Embryonic facial prominence (tissue), 1 donor: ENCODE measurements at regions not wholly inside any gene's neighbourhood (a gene's known extent, or its start where the extent isn't known, plus 50 kb on each side); places are given as distances from the start of the nearest gene placed in this dataset.
A peak's percentile ranks its signal among the peaks of the same experiment; 100 is the strongest.
"Not testable (repeated sequence)": the region's sequence is repeated elsewhere in the genome, so short reads cannot be mapped to it uniquely, and the experiment has no call there.

Experiments
- DNase-seq: peaks from one replicate; pipeline ENCODE4 v3.0.0-alpha.2; 2016; ENCODE audit errors: extremely low spot score

DNA sequence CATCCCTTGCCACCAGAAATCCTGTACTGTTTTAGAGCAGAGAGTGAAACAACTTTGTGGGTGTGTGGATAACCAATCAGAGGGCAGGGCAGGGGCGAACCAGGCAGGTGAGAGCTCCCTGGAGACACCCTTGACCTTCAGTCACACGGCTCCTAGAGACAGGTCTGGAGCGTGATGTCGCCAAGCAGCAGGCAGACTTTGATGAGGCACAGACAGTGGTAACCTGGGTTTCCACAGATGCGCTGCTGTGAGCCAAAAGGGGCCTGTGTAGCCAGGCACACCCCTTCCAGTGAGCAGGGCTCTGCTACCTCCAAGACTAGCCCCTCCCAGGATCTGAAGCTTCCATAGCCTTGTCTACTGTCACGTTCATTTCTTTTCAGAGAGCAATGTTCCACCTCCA lies 317.8 kb upstream of the ADCY2 start:
- DNase-seq = no peak

DNA sequence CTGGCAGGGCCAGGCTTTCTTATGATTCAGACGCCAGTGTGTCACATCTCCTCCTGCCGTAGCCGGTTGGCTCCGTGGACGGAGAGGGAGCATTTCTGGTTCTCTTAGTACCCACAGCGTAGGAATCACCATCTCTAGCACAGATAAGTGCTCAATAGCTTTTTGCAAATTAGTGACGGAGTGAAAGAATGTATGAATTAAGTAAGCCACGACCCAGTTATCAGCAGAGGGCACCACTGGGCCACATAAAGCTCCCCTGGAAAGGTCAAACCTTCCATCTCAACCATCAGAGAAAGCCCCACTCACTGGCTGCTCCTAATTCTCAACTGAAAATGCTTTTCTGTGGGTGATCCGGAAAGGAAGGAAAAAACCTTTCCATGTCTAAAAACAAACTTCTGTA lies 317.0 kb upstream of the ADCY2 start:
- no peak for DNase-seq

DNA sequence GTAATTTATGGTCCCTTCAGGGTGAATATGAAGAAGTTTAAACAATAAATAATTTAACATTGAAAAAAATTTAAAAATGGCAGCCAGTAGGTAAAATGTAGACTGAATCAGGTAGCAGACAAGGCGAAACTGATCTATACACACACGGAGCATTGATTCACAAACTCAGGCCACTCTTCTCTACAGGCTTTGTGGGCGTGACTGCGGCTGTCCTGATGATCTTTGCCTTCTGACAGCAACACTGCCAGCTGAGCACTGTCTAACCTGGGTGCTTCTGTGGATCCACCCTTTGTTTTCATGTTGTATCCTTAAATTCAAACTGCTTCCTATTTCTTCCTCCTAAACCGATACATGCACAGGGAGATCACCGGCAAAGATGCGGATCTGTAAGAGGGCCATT lies 315.4 kb upstream of the ADCY2 start:
- no peak for DNase-seq

DNA sequence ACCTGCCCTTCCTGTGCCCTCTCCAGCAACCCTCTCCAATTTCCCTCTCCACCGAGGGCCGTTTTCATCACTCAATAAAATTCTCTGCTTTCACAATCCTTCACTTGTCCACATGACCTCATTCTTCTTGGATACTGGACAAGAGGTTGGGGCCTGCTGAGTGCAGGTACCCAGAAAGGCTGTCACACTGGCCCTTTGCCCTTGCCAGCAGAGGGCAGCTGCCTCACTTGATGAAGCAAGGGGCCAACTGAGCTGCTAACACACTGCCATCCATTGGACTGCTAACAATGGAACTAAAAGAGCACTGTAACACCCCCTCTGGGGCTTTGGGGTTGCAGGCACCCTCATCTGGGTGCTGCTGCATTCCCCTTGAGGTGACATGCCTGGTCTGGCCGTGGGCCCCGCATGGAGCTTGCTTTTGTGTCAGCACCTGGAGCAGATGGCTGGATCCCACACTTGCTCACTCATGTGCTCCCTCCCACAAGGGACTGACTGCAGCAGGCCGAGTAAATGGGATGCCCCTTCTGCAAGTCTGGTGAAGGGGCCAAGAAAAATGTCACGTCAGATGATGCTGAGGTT lies 308.1 kb upstream of the ADCY2 start:
- DNase-seq = no peak

DNA sequence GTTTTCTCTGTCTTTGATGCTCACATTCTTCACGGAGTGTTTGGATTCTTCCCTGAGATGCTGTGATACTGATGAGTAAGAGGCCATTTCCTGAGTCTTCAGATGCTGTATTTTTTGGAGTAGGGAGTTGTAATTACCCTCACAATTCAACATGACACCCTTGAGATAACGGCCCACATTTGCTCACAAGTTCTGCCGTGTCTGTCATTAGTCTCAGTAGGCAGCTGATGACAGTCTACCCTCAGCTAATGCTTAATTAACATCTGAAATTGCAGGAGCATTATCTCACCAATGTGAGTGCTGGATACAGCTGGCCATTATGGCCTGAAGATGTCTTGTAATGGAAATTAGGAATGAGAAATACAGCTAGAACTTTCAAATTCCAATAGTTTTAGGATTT lies 307.1 kb upstream of the ADCY2 start:
- DNase-seq = no peak

DNA sequence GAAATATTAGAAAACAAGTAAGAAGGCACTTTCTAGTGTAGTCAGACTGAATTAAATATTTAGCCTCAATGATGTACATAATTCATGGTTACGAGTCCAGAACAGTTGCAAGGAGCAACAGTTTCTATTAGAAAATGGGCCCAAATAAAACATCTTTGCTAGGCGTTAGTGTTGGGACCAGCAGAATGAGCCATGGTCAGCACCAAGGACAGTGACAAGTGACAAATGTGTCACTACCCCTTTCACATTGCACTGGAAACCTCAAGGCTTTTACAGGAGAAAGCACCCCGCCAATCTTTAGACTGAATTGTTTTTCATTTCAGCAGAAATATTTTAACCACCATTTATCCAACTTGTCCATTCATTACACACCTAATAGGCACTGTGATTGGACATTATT lies 301.3 kb upstream of the ADCY2 start:
- no peak for DNase-seq

DNA sequence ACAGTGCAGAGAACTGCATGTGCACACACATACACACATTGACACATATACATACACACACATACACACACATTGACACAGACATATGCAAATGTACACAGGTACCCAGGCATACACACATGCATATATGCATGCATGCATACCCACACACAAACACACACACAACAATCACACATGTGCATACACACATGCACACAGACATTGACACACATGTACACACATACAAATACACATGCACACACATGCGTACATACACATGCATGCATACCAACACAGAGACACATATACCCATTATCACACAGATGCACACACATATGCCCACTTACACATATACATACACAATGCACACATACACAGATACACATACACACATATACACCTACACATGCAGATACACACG lies 299.6 kb upstream of the ADCY2 start:
- no peak for DNase-seq

DNA sequence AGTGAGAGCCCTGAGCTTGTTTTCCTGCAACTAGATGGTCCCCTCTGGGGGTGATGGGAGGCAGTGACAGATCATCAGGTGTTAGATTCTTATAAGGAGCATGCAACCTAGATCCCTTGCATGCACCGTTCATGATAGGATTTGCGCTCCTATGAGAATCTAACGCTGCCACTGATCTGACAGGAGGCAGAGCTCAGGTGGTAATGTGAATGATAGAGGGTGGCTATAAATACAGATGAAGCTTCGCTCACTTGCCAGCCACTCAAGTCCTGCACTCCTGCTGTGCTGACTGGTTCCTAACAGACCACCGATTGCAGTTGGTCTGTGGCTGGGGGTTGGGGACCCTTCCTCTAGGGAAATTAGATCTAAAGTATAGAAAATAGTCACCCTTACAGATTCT lies 290.6 kb upstream of the ADCY2 start:
- no peak for DNase-seq

DNA sequence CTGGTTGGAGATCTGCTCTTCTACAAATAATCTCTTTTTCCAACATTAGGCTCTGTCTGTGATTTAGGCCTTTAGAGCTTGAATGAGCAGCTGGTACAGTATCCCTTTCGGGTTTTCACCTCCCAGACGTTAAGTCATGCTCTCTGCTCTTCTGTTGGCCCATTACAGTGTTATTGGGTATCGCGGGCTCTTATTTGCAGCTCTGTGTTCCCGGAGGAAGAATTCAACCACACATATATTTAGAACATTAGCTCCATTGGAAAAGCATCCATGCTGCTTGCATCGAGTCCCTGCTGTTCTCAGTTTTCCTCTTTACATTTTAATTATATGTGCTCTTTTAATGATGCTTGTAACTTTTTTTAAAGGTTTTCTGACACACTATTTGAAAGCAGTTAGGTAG lies 278.0 kb upstream of the ADCY2 start:
- DNase-seq = no peak

DNA sequence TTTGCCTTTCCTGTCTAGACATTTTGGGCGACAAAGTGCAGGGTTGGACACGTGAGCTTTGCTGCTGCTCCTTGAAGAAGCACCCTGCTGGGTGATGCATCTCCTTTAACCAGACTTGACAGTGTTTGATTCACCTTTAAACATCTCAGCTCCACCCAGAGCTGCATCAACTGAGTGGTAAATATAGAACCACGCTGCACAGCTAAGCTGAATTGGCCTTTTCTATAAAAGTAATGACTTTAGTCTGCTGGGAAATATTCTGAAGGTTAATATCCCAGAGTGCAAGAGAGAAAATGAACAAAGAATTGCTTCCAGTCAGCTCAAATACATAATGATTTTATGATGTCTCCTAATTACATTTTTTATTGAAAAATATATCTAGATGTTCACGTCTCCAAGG lies 264.3 kb upstream of the ADCY2 start:
- no peak for DNase-seq

DNA sequence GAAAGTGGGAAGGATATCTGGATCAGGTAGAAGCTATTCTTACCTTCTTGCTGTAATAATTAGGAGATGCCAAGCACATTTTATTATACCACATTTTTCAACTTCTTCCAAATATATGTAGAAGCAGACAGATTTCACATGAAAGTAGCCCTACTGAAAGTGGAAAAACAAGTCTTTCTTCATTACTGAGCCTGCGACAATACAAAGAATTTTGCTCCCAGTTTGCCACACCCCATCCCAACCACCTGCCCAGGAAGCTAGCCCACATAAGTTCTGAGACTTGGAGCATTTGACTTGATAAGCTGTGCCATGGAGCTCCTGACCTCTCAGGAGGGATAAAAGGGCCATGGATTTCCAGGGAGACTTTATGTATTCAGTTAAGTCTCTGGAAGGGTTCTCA lies 249.1 kb upstream of the ADCY2 start:
- no peak for DNase-seq

DNA sequence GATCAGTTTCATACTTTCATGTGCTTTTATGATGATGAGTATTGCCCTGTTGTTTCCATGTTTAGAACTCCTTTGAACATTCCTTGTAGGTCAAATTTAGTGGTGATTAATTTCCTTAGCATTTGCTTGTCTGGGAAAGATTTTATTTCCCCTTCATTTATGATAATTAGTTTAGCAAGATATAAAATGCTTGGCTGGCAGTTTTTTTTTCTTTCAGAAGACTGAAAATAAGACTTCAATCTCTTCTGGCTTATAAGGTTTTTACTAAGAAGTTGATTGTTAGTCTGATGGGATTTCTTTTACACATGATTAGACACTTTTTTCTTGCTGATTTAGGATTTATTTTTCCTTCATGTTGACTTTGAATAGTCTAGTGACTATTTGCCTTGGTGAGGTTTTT lies 238.9 kb upstream of the ADCY2 start:
- no peak for DNase-seq

DNA sequence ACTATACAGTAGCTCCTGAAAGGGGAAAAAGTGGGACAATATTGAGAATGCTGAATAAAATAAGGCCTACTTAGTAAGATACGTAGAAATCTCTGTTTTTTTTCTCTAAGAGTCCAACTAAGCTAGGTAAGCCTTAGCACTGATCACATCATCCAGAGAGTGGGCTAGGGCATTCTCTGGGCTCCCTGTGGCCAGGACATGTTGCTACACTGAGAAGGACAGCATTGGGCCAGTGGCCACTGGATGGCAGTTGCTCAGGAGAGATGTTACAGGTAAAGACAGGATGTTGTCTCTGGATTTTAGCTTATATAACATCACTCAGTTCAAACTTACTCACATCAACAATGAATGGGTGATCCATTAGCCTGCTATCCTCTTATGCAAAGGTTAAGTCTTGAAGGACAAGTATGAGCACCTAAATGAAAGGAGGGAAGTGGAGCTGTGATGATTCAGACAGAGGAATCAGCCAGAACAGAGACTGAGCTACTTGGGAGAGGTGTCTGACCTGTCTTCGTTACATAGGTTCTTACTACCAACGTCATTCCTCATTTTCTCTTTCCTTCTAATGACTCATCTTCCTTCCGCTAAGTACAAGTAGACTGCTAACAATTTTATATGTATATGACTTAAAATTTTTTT lies 226.6 kb upstream of the ADCY2 start:
- DNase-seq = no peak

DNA sequence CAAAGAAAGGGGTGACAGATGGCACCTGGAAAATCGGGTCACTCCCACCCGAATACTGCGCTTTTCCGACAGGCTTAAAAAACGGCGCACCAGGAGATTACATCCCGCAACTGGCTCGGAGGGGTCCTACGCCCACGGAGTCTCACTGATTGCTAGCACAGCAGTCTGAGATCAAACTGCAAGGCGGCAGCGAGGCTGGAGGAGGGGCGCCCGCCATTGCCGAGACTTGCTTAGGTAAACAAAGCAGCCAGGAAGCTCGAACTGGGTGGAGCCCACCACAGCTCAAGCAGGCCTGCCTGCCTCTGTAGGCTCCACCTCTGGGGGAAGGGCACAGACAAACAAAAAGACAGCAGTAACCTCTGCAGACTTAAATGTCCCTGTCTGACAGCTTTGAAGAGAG lies 225.2 kb upstream of the ADCY2 start:
- DNase-seq = not testable (repeated sequence)

DNA sequence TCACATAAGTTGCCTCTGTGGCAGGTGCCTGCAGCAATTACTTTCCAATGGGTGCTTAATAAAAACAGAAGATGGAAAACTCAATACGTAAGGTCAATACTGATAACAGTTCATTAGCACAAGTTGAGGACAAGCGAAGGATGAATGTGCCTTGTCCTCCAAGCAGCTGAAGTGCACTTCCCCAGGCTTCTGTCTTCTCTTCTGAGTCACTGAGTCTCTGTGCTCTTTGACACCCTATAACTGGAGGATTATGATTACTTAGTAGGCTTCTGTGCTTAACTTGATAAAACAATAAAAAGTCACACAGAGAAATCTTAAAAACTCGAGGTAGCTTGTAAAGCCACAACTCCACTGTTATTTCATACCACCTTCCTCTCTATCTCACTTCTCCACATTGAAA lies 216.6 kb upstream of the ADCY2 start:
- DNase-seq = no peak

DNA sequence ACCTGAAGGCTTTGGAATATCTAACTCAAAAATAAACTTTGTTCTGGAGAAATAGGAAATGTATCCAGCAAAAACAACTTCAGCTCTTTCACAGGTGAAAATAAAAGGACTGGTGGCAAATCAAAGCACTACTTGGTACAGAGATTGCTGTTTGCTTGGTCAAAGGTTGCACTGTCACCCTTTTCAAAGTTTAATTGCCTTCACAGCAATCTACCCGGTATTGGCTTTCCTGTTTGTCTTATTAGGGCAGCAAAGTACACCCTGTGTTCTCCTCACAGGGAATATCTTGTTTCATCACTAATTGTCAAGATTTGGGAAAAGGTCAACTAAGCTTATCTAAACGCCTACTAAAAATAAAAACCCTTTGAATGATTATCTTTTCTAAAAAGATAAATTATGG lies 214.1 kb upstream of the ADCY2 start:
- DNase-seq = no peak

DNA sequence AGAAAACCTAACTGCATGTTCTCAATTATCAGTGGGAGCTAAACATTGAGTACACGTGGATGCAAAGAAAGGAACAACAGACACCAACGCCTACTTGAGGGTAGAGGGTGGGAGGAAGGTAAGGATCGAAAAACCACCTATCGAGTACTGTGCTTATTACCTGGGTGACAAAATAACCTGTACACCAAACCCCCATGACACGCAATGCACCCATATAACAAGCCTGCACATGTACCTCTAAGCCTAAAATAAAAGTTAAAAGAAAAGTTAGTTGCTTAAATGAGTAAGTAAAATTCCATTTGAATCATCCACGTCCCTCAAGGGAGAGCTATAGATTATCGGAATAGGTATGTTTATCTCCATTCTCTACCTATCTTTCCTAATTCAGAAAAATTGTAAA lies 210.2 kb upstream of the ADCY2 start:
- no peak for DNase-seq

DNA sequence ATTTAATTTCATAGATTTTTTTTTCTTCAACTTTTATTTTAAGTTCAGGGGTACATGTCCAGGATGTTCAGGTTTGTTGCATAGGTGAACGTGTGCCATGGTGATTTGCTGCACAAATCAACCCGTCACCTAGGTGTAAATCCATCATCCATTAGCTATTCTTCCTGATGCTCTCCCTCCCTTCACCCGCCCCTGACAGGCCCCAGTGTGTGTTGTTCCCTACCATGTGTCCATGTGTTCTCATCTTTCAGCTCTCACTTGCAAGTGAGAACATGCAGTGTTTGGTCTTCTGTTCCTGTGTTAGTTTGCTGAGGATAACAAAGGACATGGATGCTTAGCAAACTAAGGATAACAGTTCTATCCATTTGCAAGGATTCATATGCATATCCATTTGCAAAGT lies 209.1 kb upstream of the ADCY2 start:
- peak; percentile 5 for DNase-seq

DNA sequence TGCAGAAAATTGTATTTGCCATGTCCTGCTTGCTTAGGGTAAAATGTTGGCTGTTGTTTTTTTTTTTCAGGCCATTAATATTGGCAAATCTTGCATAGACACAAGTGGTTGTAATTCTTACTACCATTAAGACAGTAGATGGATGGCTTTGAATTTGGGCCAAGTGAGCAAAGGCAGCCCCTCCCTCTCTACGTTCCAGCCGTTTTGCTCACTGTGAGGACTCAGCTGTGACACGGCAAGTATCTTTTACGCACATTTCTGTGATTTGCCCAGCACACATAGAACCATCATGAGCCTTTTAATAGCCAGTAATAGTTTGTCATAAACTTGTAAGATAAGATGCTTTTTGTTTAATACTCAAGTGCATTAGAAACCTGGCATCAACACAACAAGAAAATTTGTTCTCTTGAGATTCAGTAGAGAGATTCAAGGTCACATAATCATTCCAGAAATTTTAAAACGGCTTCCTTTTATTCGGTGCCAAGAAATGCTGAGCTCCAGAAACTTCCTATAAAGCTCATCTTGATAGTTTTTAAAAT lies 205.2 kb upstream of the ADCY2 start:
- no peak for DNase-seq

DNA sequence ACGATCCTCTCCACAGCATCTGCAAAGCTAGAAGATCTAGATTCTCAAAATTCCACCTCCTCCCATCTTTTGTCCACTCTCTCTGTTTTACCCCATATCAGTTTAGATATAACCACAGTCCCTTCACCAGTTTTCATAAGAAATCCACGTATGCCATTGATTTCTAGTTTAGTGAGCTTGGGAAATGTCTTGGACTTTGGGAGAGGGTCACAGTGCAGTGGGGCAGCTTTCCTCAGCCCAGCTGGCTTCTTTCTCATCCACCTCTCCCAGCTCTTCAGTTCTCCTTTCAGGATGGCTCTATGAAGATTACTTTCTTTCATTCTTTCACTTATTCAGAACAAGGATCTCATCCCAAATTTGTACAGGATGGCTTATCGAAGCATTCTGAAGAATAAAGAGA lies 203.9 kb upstream of the ADCY2 start:
- no peak for DNase-seq

DNA sequence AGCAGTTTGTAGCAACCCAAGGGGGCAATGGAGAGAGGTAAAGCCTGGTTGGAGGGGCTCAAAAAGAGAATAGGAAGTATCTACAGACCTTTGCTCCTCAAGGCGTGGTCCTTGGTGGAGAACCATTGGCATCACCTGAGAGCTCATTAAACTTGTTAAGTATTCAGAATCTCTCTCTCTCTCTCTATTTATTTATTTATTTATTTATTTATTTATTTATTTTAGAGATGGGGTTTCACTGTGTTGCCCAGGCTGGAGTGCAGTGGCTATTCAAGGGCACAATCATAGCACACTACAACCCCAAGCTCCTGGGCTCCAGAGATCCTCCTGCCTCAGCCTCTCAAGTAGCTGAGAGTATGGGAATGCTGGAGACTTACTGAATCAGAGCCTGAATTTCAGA lies 193.1 kb upstream of the ADCY2 start:
- no peak for DNase-seq

DNA sequence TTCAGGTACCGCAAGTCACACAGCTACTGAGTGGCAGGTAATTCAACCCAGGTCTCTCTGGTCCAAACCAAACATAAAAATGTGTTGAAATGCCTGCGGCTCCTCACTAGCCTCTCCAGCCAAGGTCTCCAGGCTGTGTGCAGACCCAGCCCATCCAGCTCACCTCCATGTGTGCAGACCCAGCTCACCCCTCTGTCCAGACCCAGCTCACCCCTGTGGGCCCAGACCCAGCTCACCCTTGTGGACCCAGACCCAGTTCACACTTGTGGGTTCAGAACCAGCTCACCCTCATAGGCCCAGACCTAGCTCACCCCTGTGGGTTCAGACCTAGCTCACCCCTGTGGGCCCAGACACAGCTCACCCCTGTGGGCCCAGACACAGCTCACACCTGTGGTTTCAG lies 188.0 kb upstream of the ADCY2 start:
- no peak for DNase-seq

DNA sequence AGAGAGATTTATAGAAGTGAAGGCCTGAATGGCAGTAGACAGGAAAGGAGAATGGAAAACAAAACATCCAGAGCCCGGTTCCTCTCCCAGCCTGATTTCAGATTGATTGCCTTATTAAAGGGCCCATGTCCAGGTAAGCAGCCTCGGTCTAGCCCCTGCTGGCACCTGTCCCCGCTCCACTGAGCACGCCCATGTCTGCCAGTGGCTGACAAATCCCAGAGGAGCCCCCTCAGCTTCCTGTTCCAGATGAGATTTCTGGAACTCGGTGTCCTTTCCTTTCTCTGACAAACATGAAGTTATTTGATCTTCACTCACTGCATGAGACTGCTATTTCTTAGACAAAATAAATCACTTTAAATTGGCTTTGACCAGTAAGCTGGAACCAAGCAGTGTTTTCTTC lies 187.0 kb upstream of the ADCY2 start:
- no peak for DNase-seq

DNA sequence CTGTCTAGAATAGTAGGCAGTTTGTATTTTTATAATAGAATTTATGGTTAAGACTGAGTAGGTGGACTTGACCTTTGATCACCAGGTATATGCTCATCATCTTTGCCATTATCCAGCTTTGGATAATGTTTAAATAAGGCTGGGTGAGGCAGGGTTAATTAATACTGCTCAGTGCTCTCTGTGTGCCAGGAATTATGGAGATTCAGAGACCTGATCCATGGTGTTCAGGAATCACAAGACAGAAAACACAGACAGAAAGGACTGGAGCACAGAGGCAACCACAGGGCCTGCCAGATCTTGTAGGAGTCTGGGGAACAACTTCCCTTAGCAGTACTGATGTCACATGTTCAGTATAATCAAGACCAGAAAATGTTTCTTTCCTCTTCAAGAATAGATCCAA lies 186.3 kb upstream of the ADCY2 start:
- no peak for DNase-seq
